NCI-H1105 treated with DMSO at 0.1 percent for 48 hours (cell line): ENCODE measurements at regions not wholly inside any gene's neighbourhood (a gene's known extent, or its start where the extent isn't known, plus 50 kb on each side); places are given as distances from the start of the nearest gene placed in this dataset.

ENCODE experiments used
- DNase-seq: peaks from one replicate; lab custom pipeline; 2025; lab: John Stamatoyannopoulos, UW

DNA sequence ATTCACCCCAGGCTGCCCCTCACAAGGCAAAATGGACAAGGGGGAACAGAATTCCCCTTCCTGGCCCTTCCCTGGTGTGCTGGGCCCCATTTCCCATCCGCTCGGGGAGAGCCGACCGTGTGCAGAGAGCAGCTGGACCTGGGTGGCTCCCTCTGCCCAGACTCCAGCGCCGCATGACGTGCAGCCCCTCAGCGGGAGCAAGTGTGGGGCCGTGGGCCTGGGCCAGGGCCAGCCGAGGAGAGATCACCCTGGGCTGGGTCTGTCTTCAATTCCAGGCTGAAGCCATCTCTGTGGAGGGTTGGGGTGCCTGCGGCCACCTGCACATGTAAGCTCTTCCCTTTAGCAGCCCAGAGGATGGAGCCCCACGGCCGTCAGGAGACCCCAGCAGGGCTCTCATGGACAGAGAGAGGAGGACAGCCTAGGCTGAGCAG is 241.8 kb downstream of the TTLL2 start:
- no peak for DNase-seq

GRCh38 chr6:167567142-167568033 is 242.5 kb downstream of the TTLL2 start:
- no peak for DNase-seq

- DNase-seq, result no peak
Observed at GRCh38 chr6:167568407-167569024, 243.6 kb downstream of the TTLL2 start.

DNA sequence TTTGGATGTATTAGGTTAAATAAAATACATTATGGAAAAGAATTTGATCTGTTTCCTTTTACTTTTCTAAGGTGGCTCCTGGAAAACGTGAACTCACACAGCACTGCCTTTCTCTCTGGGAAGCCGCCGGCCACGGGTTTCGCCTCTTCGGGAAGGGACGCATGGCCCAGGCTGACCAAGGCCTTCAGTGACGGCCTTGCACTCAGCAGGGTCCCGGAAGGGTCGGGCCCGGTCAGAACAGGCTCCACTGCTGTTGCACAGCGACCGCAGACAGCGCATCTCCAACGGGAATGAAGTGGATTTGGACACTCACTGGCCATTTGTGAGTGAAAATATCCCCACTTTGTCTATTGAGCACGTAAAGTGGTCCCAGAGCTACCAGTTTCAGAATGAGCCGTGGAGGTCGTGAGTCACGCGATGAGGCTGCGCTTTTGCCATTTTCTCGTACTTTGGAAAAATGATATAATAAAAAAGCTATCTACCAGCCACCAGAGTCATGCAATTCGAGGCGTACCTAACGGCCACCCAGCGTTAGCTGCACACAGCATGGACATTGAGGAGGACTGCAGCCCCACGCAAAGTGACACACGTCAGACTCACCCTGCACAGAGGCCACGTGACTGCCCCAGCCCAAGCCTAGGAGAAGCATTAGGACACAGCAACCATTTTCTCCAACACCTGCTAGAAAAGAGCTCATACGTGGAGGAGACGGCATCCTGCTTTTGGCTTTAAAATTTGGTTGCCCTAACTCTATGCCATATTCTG is 244.3 kb downstream of the TTLL2 start:
- DNase-seq, result no peak

GRCh38 chr6:167569879-167570278 is 245.0 kb downstream of the TTLL2 start:
- DNase-seq, result no peak

DNA sequence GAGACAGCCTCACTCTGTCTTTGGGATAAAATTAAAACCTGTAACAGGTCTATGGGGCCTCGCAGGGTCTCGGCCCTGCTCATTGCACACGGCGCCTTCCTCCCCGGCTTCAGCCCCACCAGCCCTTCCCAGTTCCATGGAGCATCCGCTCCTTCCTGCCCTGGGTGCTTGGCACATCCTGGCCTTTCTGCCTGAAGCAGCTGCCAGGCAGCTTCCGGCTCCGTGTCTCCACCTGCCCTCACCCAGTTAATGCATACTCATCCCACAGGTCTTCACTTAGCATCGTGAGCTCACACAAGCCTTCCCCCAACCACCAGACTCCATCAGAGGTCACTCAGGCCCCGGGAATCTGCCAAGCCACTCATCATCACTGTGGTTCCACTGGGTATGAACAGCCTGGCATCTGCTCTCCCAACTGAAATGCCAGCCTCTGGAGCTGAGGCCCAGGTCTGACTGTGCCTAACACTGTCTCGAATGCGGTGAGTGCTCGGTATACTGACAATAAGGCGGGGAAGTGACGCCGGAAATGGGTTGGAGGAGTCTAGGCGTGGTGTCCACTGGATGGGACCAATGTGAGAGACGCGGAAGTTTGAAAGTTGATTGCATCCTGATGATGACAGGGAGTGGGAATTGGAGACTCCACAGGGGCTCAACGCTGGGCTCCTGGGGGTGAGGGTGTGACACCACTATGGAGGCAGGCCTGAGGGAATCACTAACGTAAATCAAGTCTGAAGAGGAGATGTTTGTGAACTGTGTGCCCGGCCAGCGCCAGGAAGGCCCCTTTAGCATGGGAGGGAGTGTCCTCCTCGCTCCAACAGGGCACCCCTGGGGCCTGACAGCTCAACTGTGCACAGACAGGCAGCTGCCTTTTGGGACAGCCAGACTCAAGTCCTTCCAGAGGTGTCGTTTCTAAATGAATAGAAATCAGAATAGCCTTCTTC is 245.8 kb downstream of the TTLL2 start:
- no peak for DNase-seq

DNA sequence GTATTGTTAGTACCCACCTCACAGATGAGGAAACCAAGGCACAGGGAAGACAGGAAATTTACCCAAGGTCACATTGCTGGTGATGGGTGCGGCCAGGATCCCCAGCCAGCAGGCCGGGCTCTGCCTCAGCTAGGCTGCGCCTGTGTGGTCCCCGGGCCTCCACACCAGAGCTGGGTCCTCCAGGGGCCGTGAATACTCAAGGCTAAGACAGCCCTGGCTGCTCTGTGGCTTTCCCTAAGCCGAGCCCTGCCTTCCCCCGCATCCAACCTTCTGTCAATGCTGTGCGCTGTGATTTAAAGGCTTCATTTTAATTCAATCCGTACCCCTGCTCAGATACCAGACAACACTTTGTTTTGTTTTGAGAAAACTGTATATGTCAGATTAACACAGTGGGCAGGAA is 246.7 kb downstream of the TTLL2 start:
- no peak for DNase-seq

DNA sequence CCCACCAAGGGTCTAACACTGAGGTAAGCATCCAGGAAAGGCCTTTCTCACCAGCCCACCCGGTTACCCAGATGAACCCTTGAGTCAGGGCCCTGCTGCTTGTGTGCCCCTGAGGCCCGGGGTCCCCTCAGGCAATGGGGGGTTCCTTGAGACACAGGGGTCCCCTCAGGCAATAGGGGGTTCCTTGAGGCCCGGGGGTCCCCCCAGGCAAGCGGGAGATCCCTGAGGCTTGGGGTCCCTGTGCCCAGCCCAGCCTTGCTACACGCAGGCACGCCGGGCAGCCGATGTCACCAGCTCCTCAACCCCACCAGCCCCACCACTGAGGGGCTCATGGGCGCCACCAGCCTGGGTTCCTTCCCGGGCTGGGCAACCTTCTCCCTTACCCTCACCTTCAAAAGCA is 247.2 kb downstream of the TTLL2 start:
- no peak for DNase-seq

- DNase-seq, result no peak
Observed at GRCh38 chr6:167572841-167573271, 248.0 kb downstream of the TTLL2 start.

DNA sequence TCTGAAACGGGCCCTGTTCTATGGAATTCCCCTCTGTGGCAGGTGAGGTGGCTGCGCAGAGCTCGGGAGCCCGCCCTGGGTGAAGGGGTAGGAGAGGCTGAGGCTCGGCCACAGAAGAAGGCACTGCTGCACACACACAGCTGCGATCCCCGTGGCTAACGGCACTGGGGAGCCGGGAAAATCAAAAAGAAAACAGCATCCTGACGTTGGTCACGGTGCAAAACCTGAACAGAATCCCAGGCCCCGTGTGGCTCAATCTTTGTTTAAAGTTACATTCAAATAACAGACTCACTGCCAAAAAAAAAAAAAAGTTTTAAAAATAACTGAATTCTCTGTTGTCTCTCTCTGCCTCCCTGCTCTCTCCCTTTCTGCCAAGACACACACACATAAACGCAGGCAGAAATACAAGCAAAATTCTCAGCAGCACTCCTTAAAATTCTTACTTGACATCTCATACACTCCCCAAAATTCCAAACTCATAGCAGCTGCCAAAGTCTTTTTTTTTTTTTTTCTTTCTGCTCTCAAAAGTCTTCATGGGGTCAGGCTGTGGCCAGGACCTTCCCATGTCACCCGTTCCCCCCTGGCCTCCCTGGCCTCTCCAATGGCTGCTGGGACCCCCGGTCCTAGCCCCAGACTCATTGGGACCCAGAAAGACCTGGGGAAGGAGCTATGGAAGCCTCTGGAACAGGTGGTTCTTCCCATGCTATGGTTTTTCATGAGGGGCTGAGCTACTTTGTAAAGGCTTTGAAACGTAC is 248.8 kb downstream of the TTLL2 start:
- no peak for DNase-seq

DNA sequence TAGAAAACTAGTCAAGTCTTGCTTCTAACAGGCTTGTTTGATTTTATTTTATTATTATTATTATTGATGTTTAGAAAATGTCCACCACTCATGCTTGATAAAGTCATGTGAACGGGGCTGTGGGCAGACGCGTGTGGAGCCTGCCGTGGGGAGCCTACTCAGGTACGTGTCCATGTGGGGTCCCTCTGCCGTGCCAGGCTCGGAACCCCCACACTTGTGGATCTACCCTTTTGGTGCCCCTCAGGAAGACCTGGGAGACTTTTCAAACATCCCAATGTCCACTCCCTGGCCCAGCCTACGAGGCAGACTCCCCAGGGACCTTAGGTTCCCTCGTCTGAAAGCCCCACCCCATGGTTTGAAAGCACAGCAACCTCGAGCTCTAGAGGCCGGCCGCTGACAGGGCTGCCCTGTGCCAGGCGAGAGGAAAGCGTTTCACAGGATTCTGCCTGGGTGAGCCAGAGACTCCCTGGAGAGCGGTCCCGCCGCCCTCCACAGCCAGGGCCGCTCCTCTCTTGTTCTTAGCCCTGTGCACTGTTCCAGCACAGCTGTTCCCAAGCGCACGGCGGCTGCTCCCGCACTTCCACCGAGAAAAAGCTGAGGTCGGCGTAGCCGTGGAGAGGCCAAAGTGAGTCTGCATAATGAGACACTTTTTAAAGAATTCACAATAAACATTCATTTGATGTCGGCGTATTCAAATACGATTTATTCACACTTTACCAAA is 249.7 kb downstream of the TTLL2 start:
- DNase-seq, result no peak

GRCh38 chr6:167575158-167575696 is 250.3 kb downstream of the TTLL2 start:
- no peak for DNase-seq

DNA sequence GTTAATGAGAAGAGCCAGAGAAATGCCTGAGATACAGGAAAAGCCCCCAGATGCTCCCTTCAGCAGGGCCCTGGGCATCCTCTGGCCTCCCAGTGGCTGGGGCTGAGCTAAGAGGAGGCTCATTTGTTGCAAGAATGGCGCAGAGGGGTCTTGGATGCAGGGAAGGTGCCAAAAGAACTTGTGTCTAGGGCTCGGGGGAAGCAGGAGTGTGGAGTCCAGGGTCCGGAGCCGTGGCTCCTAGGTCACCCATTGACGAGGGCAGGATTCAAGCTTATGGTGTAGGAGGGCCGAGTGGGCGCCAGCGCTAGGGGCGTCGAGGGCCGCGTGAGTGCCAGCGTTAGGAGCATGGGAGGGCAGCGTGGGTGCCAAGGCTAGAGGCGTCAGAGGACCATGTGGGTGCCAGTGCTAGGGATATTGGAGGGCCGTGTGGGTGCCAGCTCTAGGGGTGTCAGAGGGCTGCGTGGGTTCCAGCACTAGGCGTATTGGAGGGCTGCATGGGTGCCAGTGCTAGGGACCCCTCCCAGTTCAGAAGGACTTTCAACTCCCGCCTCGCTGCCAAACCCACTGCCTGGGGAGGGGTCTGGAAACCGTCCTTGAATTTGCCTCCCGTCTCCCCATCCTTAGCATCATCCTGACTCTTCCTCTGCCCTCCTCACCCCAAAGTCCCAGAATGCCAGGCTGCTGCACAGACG is 250.5 kb upstream of the AFDN start:
- DNase-seq, result no peak

DNA sequence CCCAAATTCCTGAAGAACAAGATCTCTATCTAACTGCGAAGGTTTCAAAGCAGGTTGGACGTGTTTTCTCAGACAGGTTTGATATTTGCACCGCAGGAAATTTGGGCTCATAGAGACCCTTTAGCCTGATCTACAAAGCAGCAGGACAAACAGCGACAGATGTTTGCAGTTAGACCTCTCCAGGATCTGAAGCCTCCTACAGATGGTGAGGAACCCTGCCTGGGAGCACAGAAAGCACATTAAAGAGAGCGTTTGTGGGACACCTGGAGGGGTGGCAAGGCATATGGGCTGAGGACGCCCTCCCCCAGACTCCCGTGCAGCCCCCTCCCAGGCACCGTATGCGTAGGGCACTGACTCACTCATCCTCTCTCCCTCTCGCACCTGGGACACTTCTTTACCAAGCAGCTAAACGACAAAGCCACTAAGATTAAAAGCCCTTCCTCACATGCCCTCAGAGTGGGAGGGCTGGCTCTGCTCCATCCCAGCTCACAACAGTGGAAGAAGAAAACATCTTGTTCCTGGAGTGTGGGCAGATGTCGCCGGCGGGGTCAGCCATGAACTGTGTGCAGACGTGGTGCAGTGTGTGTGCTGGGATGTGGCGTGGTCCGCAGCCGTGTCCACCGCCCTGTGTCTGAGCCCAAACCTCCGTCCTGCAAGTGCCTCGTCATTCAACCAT is 249.7 kb upstream of the AFDN start:
- DNase-seq, result no peak

GRCh38 chr6:167577891-167578361 is 248.8 kb upstream of the AFDN start:
- DNase-seq, result no peak

DNA sequence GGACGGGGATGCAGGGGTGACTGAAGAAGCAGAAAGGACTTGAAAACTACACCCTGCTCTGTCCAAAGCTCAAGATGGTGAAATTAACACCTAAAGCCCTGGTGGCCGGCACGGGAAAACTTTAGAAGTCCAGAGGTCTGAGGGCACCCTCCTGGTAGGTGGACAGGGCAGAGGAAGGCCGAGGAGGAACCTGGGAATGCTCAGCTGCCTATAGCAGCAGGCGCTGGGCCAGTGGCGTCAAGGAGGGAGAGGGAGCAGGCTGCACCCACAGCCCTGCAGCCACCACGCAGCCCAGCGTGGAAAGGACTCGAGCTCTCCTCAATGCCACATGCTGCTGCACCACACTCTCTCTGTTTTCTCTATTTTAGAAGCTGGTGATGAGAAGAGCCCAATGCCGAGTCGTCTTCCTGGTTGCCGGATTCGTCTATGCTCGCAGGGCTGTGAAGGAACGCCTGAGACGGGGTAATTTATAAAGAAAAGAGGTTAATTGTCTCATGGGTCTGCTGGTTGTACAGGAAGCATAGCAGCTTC is 248.3 kb upstream of the AFDN start:
- DNase-seq, result no peak

DNA sequence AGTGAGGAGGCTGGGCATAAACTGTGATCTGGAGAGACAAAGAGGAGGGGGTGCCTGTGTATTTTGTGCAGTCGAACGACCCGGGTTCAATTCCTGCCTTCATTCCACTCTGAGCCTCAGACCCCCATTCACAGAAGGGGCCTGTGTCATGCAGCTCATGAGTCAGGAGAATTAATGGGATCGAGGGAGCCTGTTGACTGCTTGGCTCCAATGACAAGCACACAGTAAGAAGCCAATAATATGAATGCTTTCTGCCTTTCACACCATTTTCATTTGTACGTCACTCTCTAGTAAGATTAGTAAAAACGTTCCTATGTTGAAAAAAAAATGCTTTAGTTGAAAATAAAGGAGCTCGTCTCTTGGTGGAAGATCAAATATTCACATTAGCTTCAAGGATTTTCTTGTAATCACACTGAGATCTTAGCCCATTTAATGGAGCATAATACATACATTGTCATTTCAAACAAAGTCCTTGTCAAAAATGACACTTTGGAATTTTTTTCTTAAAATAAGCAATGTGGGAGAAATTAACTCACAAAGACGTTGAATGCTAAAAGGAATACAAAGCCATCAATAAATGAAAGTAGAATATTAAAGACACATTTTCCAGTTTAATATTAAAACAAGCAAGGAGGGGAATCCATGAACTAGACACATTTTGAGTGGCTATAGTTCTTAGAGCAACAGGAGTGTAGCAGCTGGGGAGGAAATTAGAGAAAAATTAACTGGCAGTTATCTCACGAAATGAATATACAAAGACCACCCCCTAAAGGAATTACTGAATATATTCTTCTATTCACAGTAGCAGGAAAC is 246.7 kb upstream of the AFDN start:
- DNase-seq, result no peak

DNA sequence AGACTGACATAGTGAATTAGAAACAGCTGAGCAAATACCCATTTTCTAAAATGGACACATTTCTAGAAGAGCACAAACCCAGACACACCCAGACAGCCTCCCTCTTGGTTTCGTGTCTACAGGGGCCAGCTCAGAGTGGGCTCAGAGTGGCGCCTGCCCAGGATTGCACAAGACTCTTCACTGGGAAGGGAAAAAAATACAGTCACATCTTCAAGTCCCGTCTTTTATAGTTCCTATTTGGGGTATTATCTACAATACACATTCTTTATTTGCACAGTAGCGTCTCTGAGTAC is 246.1 kb upstream of the AFDN start:
- DNase-seq, result no peak
